WTC11 (cell line): ENCODE measurements at regions not wholly inside any gene's neighbourhood (a gene's known extent, or its start where the extent isn't known, plus 50 kb on each side); places are given as distances from the start of the nearest gene placed in this dataset.

Source experiments
- ATAC-seq: fragments of 200-7000 bp; cut with Tn5 transposase; 2 replicates; pipeline ENCODE4 v1.10.0; 2021; ENCODE audit warnings: mild to moderate bottlenecking, moderate library complexity
- CTCF ChIA-PET: fragments of 300-600 bp; sonication (Branson Sonifier 250); formaldehyde crosslinking; loops from one replicate; lab custom pipeline; 2021; ENCODE audit warnings: antibody characterized with exemption; lab: Charles Lee
- POLR2A ChIA-PET: fragments of 350-600 bp; sonication (Branson Sonifier 250); formaldehyde crosslinking; loops from one replicate; lab custom pipeline; 2021; ENCODE audit warnings: antibody characterized with exemption; lab: Charles Lee
- DNase-seq: peaks from one replicate; pipeline ENCODE4 v3.0.0; 2021; ENCODE audit warnings: low spot score
- H3K27ac Mint-ChIP-seq: 2 replicates; pipeline ENCODE4 v1.8.0; 2021; ENCODE audit warnings: mixed read lengths
- H3K27me3 Mint-ChIP-seq: 2 replicates; pipeline ENCODE4 v1.8.0; 2021; ENCODE audit warnings: low read depth, mild to moderate bottlenecking, moderate library complexity, mixed read lengths
- H3K36me3 Mint-ChIP-seq: 2 replicates; pipeline ENCODE4 v1.8.0; 2021; ENCODE audit warnings: mixed read lengths
- H3K4me1 Mint-ChIP-seq: 2 replicates; pipeline ENCODE4 v1.8.0; 2022; ENCODE audit warnings: mixed read lengths
- H3K4me3 Mint-ChIP-seq: 2 replicates; pipeline ENCODE4 v1.8.0; 2021; ENCODE audit warnings: mild to moderate bottlenecking, moderate library complexity, mixed read lengths
- H3K9me3 Mint-ChIP-seq: 2 replicates; pipeline ENCODE4 v1.8.0; 2021; ENCODE audit warnings: mixed read lengths
- ATF1 ChIP-seq: sonication (generic); formaldehyde crosslinking; IDR thresholded peaks from 2 replicates; pipeline ENCODE4 v1.8.1; 2023; ENCODE audit warnings: mild to moderate bottlenecking, moderate library complexity, missing genetic modification reagents
- ETV6 ChIP-seq: sonication (generic); formaldehyde crosslinking; IDR thresholded peaks from 2 replicates; pipeline ENCODE4 v1.8.1; 2022; ENCODE audit warnings: mild to moderate bottlenecking, missing genetic modification reagents
- FOXK1 ChIP-seq: sonication (generic); formaldehyde crosslinking; IDR thresholded peaks from 2 replicates; pipeline ENCODE4 v1.8.0; 2022; ENCODE audit warnings: mild to moderate bottlenecking, moderate library complexity, missing genetic modification reagents
- MXD4 ChIP-seq: fragments of 250-450 bp; sonication (Bioruptor Pico); IDR thresholded peaks from 2 replicates; pipeline ENCODE4 v1.8.0; 2021; ENCODE audit warnings: mild to moderate bottlenecking, moderate library complexity, borderline replicate concordance
- RELA ChIP-seq: sonication (generic); formaldehyde crosslinking; IDR thresholded peaks from 2 replicates; pipeline ENCODE4 v1.8.1; 2022; ENCODE audit warnings: missing genetic modification reagents, mild to moderate bottlenecking, borderline replicate concordance
- SMAD4 ChIP-seq: sonication (generic); formaldehyde crosslinking; IDR thresholded peaks from 2 replicates; pipeline ENCODE4 v1.8.0; 2022; ENCODE audit warnings: mild to moderate bottlenecking, missing genetic modification reagents
- TCF7 ChIP-seq: sonication (generic); formaldehyde crosslinking; IDR thresholded peaks from 2 replicates; pipeline ENCODE4 v1.8.0; 2022; ENCODE audit warnings: mild to moderate bottlenecking, low read depth, missing genetic modification reagents, moderate library complexity
- ZNF396 ChIP-seq: fragments of 250-450 bp; sonication (Bioruptor Pico); IDR thresholded peaks from 2 replicates; pipeline ENCODE4 v1.8.0; 2021; ENCODE audit warnings: mild to moderate bottlenecking, moderate library complexity, borderline replicate concordance
- TF ChIP-seq, protein P1 (sequence below): sonication (generic); formaldehyde crosslinking; IDR thresholded peaks from 2 replicates; pipeline ENCODE4 v1.8.1; 2023; ENCODE audit warnings: mild to moderate bottlenecking, missing genetic modification reagents
- TF ChIP-seq, protein P2 (sequence below): sonication (generic); formaldehyde crosslinking; IDR thresholded peaks from 2 replicates; pipeline ENCODE4 v1.8.1; 2023; ENCODE audit warnings: mild to moderate bottlenecking, missing genetic modification reagents, moderate library complexity
- TF ChIP-seq, protein P3 (sequence below): fragments of 250-450 bp; sonication (Bioruptor Pico); IDR thresholded peaks from 2 replicates; pipeline ENCODE4 v1.9.0; 2021; ENCODE audit warnings: mild to moderate bottlenecking
- TF ChIP-seq, protein P4 (sequence below): sonication (generic); formaldehyde crosslinking; IDR thresholded peaks from 2 replicates; pipeline ENCODE4 v1.8.1; 2022; ENCODE audit warnings: mild to moderate bottlenecking, missing genetic modification reagents, moderate library complexity, borderline replicate concordance
- TF ChIP-seq, protein P5 (sequence below): sonication (generic); formaldehyde crosslinking; IDR thresholded peaks from 2 replicates; pipeline ENCODE4 v1.8.1; 2022; ENCODE audit warnings: low read depth, missing genetic modification reagents, borderline replicate concordance
- TF ChIP-seq, protein P6 (sequence below): fragments of 250-450 bp; sonication (Bioruptor Pico); IDR thresholded peaks from 2 replicates; pipeline ENCODE4 v1.8.0; 2021; ENCODE audit warnings: mild to moderate bottlenecking
- TF ChIP-seq, protein P7 (sequence below): sonication (generic); formaldehyde crosslinking; IDR thresholded peaks from 2 replicates; pipeline ENCODE4 v1.8.1; 2022; ENCODE audit warnings: mild to moderate bottlenecking, moderate library complexity, missing genetic modification reagents
- TF ChIP-seq, protein P8 (sequence below): sonication (generic); formaldehyde crosslinking; IDR thresholded peaks from 2 replicates; pipeline ENCODE4 v1.8.0; 2023; ENCODE audit warnings: mild to moderate bottlenecking, missing genetic modification reagents

DNA sequence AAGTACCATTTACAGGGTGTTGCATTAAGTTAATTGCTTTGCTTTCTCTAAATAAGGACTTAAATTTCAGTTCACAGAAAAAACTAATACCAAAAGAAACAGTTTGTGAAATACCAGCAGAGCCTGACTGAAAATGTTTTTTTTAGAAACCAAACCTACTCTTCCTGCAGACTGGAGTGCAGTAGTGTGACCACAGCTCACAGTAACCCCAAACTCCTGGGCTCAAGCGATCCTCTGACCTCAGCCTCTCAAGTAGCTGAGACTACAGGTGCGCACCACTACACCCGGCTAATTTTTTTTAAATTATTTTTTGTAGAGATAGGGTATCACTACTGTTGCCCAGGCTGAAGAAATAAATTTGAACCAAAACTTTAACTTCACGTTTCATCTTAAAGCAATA, 103.5 kb upstream of the PLEKHA5 start:
- TF ChIP-seq, protein P1, sequence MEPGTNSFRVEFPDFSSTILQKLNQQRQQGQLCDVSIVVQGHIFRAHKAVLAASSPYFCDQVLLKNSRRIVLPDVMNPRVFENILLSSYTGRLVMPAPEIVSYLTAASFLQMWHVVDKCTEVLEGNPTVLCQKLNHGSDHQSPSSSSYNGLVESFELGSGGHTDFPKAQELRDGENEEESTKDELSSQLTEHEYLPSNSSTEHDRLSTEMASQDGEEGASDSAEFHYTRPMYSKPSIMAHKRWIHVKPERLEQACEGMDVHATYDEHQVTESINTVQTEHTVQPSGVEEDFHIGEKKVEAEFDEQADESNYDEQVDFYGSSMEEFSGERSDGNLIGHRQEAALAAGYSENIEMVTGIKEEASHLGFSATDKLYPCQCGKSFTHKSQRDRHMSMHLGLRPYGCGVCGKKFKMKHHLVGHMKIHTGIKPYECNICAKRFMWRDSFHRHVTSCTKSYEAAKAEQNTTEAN (CRISPR knock-in tag), result no peak
- TF ChIP-seq, protein P2, sequence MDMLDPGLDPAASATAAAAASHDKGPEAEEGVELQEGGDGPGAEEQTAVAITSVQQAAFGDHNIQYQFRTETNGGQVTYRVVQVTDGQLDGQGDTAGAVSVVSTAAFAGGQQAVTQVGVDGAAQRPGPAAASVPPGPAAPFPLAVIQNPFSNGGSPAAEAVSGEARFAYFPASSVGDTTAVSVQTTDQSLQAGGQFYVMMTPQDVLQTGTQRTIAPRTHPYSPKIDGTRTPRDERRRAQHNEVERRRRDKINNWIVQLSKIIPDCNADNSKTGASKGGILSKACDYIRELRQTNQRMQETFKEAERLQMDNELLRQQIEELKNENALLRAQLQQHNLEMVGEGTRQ (CRISPR knock-in tag), result no peak
- TF ChIP-seq ZNF396 (no peak), ETV6 (CRISPR knock-in tag) (no peak), SMAD4 (CRISPR knock-in tag) (no peak), TCF7 (no peak), RELA (CRISPR knock-in tag) (no peak), FOXK1 (CRISPR knock-in tag) (no peak), MXD4 (no peak), ATF1 (no peak)
- TF ChIP-seq, protein P3, sequence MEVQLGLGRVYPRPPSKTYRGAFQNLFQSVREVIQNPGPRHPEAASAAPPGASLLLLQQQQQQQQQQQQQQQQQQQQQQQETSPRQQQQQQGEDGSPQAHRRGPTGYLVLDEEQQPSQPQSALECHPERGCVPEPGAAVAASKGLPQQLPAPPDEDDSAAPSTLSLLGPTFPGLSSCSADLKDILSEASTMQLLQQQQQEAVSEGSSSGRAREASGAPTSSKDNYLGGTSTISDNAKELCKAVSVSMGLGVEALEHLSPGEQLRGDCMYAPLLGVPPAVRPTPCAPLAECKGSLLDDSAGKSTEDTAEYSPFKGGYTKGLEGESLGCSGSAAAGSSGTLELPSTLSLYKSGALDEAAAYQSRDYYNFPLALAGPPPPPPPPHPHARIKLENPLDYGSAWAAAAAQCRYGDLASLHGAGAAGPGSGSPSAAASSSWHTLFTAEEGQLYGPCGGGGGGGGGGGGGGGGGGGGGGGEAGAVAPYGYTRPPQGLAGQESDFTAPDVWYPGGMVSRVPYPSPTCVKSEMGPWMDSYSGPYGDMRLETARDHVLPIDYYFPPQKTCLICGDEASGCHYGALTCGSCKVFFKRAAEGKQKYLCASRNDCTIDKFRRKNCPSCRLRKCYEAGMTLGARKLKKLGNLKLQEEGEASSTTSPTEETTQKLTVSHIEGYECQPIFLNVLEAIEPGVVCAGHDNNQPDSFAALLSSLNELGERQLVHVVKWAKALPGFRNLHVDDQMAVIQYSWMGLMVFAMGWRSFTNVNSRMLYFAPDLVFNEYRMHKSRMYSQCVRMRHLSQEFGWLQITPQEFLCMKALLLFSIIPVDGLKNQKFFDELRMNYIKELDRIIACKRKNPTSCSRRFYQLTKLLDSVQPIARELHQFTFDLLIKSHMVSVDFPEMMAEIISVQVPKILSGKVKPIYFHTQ (CRISPR knock-in tag), result no peak
- TF ChIP-seq, protein P4, sequence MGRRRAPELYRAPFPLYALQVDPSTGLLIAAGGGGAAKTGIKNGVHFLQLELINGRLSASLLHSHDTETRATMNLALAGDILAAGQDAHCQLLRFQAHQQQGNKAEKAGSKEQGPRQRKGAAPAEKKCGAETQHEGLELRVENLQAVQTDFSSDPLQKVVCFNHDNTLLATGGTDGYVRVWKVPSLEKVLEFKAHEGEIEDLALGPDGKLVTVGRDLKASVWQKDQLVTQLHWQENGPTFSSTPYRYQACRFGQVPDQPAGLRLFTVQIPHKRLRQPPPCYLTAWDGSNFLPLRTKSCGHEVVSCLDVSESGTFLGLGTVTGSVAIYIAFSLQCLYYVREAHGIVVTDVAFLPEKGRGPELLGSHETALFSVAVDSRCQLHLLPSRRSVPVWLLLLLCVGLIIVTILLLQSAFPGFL (CRISPR knock-in tag), result no peak
- TF ChIP-seq, protein P5, sequence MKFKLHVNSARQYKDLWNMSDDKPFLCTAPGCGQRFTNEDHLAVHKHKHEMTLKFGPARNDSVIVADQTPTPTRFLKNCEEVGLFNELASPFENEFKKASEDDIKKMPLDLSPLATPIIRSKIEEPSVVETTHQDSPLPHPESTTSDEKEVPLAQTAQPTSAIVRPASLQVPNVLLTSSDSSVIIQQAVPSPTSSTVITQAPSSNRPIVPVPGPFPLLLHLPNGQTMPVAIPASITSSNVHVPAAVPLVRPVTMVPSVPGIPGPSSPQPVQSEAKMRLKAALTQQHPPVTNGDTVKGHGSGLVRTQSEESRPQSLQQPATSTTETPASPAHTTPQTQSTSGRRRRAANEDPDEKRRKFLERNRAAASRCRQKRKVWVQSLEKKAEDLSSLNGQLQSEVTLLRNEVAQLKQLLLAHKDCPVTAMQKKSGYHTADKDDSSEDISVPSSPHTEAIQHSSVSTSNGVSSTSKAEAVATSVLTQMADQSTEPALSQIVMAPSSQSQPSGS (CRISPR knock-in tag), result no peak
- TF ChIP-seq, protein P6, sequence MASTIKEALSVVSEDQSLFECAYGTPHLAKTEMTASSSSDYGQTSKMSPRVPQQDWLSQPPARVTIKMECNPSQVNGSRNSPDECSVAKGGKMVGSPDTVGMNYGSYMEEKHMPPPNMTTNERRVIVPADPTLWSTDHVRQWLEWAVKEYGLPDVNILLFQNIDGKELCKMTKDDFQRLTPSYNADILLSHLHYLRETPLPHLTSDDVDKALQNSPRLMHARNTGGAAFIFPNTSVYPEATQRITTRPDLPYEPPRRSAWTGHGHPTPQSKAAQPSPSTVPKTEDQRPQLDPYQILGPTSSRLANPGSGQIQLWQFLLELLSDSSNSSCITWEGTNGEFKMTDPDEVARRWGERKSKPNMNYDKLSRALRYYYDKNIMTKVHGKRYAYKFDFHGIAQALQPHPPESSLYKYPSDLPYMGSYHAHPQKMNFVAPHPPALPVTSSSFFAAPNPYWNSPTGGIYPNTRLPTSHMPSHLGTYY (CRISPR knock-in tag), result no peak
- TF ChIP-seq, protein P7, sequence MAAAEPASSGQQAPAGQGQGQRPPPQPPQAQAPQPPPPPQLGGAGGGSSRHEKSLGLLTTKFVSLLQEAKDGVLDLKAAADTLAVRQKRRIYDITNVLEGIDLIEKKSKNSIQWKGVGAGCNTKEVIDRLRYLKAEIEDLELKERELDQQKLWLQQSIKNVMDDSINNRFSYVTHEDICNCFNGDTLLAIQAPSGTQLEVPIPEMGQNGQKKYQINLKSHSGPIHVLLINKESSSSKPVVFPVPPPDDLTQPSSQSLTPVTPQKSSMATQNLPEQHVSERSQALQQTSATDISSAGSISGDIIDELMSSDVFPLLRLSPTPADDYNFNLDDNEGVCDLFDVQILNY (CRISPR knock-in tag), result no peak
- TF ChIP-seq, protein P8, sequence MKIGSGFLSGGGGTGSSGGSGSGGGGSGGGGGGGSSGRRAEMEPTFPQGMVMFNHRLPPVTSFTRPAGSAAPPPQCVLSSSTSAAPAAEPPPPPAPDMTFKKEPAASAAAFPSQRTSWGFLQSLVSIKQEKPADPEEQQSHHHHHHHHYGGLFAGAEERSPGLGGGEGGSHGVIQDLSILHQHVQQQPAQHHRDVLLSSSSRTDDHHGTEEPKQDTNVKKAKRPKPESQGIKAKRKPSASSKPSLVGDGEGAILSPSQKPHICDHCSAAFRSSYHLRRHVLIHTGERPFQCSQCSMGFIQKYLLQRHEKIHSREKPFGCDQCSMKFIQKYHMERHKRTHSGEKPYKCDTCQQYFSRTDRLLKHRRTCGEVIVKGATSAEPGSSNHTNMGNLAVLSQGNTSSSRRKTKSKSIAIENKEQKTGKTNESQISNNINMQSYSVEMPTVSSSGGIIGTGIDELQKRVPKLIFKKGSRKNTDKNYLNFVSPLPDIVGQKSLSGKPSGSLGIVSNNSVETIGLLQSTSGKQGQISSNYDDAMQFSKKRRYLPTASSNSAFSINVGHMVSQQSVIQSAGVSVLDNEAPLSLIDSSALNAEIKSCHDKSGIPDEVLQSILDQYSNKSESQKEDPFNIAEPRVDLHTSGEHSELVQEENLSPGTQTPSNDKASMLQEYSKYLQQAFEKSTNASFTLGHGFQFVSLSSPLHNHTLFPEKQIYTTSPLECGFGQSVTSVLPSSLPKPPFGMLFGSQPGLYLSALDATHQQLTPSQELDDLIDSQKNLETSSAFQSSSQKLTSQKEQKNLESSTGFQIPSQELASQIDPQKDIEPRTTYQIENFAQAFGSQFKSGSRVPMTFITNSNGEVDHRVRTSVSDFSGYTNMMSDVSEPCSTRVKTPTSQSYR (CRISPR knock-in tag), result no peak
- Mint-ChIP-seq H3K4me3 (no peak overlapping the region), H3K36me3 (peaks cover 2% of the 10 kb centered on the region; the same call in 1 of the 2 replicates), H3K27ac (peak overlapping the region; percentile 35), H3K4me1 (peaks cover 32% of the 10 kb centered on the region), H3K9me3 (peaks cover 23% of the 10 kb centered on the region), H3K27me3 (no peaks in the 10 kb centered on the region)
- ATAC-seq, result peak; percentile 64
- DNase-seq, result no peak
- POLR2A ChIA-PET, result no interaction called here
- CTCF ChIA-PET, result no interaction called here
